Common myeloid progenitor, CD34-positive (primary cell): ENCODE measurements at regions not wholly inside any gene's neighbourhood (a gene's known extent, or its start where the extent isn't known, plus 50 kb on each side); places are given as distances from the start of the nearest gene placed in this dataset.

Experiments
- CTCF ChIA-PET: fragments of 350-600 bp; sonication (Branson Sonifier 250); formaldehyde crosslinking; loops from one replicate; lab custom pipeline; 2021; ENCODE audit warnings: antibody characterized with exemption; lab: Charles Lee
- POLR2A ChIA-PET: fragments of 350-600 bp; sonication (Branson Sonifier 250); formaldehyde crosslinking; loops from one replicate; lab custom pipeline; 2021; ENCODE audit warnings: antibody characterized with exemption; lab: Charles Lee
- DNase-seq, 3 donors: peaks; one replicate each; pipeline versions ENCODE4 v3.0.0 to v3.0.0-alpha.2; 2013
- H3K27ac ChIP-seq, 2 experiments: 1 replicate in 1 of 2; 2 replicates in 1 of 2; pipeline ENCODE4 v1.7.0; 2013; ENCODE audit warnings: inconsistent platforms in 2 of 2, low read length in 2 of 2, mild to moderate bottlenecking in 2 of 2, low read depth in 1 of 2, moderate library complexity in 1 of 2; ENCODE audit not compliant: severe bottlenecking in 2 of 2, insufficient read depth in 1 of 2, poor library complexity in 1 of 2
- H3K27me3 ChIP-seq, 5 experiments: replicated peaks in 2 of 5; 1 replicate in 3 of 5; 2 replicates in 2 of 5; pipeline versions ENCODE4 v1.6.1 to v1.7.0; 2013; ENCODE audit warnings: low read length in 4 of 5, mild to moderate bottlenecking in 2 of 5, moderate library complexity in 2 of 5, inconsistent platforms in 1 of 5; ENCODE audit not compliant: insufficient read depth in 5 of 5, control insufficient read depth in 4 of 5
- H3K36me3 ChIP-seq, 4 experiments: 1 replicate in 2 of 4; 2 replicates in 2 of 4; pipeline versions ENCODE4 v1.6.1 to v1.7.0; 2013; ENCODE audit warnings: low read length in 3 of 4, control low read depth in 1 of 4, mild to moderate bottlenecking in 1 of 4; ENCODE audit not compliant: control insufficient read depth in 4 of 4, insufficient read depth in 4 of 4
- H3K4me1 ChIP-seq, 4 experiments: 1 replicate in 3 of 4; 2 replicates in 1 of 4; pipeline versions ENCODE4 v1.6.1 to v1.7.1; 2013; ENCODE audit warnings: low read length in 3 of 4, mild to moderate bottlenecking in 3 of 4, control low read depth in 1 of 4, inconsistent platforms in 1 of 4, moderate library complexity in 1 of 4; ENCODE audit not compliant: control insufficient read depth in 4 of 4, insufficient read depth in 4 of 4; ENCODE audit errors: control extremely low read depth in 1 of 4
- H3K4me3 ChIP-seq, 7 experiments: 1 replicate in 4 of 7; 2 replicates in 3 of 7; pipeline versions ENCODE4 v1.5.1 to v1.7.0; 2013; ENCODE audit warnings: mild to moderate bottlenecking in 7 of 7, low read length in 6 of 7, moderate library complexity in 6 of 7, inconsistent platforms in 2 of 7, low read depth in 2 of 7, control low read depth in 1 of 7; ENCODE audit not compliant: insufficient read depth in 4 of 7, control insufficient read depth in 1 of 7; ENCODE audit errors: extremely low read depth in 1 of 7
- H3K9me3 ChIP-seq, 5 experiments: 1 replicate in 4 of 5; 2 replicates in 1 of 5; pipeline versions ENCODE4 v1.6.1 to v1.7.1; 2013; ENCODE audit warnings: low read length in 4 of 5, mild to moderate bottlenecking in 2 of 5, inconsistent platforms in 1 of 5, low read depth in 1 of 5, moderate library complexity in 1 of 5; ENCODE audit not compliant: control insufficient read depth in 4 of 5, insufficient read depth in 2 of 5; ENCODE audit errors: control extremely low read depth in 1 of 5
- WGBS: methylation state at CpG from one replicate; pipeline ENCODE4 v1.1.5; 2013; ENCODE audit not compliant: insufficient coverage; 5-methylcytosine and 5-hydroxymethylcytosine counted together

DNA sequence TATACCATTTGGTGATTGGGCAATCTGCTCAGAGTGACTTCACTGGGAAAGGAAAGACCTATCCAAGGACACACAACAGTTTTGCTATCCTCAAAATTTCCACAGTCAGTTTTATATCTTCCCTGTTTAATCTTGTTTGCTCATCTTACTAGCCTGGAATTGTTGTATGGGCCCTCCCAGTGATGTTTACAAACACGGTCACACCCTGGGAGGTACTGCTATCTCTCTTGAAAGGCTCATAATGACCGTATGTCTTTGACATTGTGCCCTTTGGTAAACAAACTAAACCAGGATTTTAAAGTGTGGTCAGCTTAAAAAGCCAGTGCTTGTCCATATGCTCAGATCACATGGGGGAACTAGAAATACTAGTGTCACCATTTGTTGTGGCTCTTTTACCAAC, 277.0 kb downstream of the CDH2 start:
- H3K27ac ChIP-seq: no peak overlapping the region
- POLR2A ChIA-PET: no interaction called here
- H3K9me3 ChIP-seq: peaks cover 0 to 1% (median 0%) of the 10 kb centered on the region in 5 experiments
- no peaks in the 10 kb centered on the region for H3K4me1 ChIP-seq
- H3K4me3 ChIP-seq: no peak overlapping the region
- no peaks in the 10 kb centered on the region for H3K36me3 ChIP-seq
- CTCF ChIA-PET: no interaction called here
- no peaks in the 10 kb centered on the region for H3K27me3 ChIP-seq
- no peak for DNase-seq
- WGBS: 29% methylated on average over 2 of the region's 2 CpGs

DNA sequence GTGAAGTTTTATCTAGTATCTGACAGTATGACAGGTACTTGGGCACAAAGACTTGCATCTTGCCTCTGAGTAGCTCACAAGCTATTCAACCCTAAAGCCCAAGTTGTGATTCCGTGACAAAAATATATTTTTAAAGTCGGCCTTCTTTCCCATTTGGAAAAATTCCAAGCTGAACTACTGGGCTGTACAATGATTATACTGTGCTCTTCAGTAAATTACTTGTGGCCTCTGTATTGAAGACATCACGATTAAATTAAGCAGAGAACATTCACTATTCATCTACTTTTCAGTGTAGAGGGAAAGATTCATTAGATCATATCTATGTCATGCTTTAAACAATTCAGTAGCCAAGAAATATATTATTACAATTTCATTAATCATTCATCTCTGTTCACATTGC, 282.2 kb downstream of the CDH2 start:
- Histone ChIP-seq H3K27me3 (no peaks in the 10 kb centered on the region), H3K27ac (no peak overlapping the region), H3K9me3 (no peaks in the 10 kb centered on the region), H3K4me3 (no peak overlapping the region), H3K36me3 (no peaks in the 10 kb centered on the region), H3K4me1 (no peaks in the 10 kb centered on the region)
- ChIA-PET POLR2A (no interaction called here), CTCF (no interaction called here)
- no peak for DNase-seq
- 100% methylated on average over 1 of the region's 3 CpGs for WGBS

DNA sequence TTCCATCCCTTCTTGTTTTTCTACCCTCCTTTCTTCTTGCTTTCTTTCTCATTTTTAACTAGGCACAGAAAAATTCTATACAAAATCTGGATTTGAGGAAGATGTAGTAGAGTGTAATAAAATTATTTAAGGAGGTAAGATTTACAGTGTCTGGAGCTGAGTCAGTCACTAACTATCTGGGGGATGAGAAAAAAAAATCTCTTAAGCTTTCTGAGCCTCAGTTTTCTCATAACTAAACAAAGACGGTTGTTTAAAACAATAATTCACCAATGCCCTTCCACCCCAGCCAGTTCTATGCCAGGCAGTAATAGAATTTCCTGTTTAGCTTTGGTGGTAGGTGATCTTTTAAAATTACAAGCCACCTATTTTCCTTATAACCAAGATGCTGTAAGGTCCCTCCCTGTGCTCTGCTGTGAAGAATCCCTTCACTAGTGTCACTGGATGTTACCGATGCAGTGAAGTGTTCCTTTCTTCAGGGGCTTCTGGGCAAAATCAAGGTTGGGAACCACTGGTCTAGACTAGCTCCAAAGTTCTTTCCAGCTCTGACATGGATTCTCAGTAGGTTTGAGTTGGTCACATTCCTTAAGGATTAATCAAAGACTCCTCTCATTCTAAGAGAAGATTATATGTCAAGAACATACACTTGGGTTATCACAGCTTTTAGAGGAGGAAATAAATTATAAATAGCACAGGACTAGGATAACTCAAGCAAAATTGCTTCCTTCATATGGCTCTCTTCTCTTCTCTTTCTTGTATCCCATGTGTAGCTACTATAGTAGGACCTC, 289.0 kb downstream of the CDH2 start:
- ChIA-PET POLR2A (no interaction called here), CTCF (interaction anchor here (0.6 kb wide), 1 partner anchor 1319 kb away, joined by 3 read pairs; no protein-coding TSS in a partner anchor)
- no peaks in the 10 kb centered on the region for H3K36me3 ChIP-seq
- H3K4me1 ChIP-seq: no peaks in the 10 kb centered on the region
- H3K4me3 ChIP-seq: no peak overlapping the region
- peaks cover 0 to 2% (median 0%) of the 10 kb centered on the region in 5 experiments for H3K27me3 ChIP-seq
- no peaks in the 10 kb centered on the region for H3K9me3 ChIP-seq
- DNase-seq: no peak
- 100% methylated on average over 1 of the region's 2 CpGs for WGBS
- H3K27ac ChIP-seq: no peak overlapping the region

DNA sequence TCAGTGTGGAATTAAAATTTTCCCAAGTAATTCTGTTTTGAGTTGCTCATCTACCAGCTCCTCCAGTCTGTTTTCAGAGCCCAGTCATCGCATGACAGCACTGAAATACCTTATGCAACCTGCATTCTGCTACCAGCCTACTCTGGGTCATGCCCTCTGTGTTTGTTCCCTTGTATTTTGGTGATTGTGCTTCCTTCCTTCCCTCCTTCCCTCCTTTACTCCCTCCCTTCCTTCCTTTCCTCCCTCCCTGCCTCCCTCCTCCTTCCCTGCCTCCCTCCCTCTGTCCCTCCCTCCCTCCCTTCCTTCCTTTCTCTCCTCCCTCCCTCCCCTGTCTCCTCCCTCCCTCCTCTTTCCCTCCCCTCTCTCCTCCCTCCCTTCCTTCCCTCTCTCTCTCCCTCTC, 289.6 kb downstream of the CDH2 start:
- H3K4me1 ChIP-seq: no peaks in the 10 kb centered on the region
- no peak for DNase-seq
- no peaks in the 10 kb centered on the region for H3K36me3 ChIP-seq
- H3K9me3 ChIP-seq: no peaks in the 10 kb centered on the region
- H3K27me3 ChIP-seq: peaks cover 0 to 2% (median 0%) of the 10 kb centered on the region in 5 experiments
- POLR2A ChIA-PET: no interaction called here
- H3K4me3 ChIP-seq: no peak overlapping the region
- H3K27ac ChIP-seq: no peak overlapping the region
- CTCF ChIA-PET: no interaction called here
- 80% methylated on average over 1 of the region's 1 CpG for WGBS

DNA sequence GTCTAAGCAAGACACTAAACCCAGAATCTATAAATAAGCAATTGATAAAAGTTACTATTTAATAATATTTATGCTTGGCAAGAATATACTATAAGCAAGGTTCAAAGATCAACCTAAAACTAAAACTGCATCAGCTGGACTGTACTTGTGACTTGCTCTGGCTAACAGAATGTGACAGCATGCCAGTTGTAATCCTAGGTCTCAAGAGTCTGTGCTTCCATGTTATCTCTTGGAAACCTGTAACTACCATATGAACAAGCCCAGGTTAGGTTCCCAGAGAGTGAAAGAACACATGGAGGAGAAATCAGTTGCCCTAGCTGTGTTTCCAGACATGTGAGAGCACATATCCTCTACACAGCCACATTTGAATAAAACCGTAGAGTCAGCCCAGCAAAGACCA, 297.4 kb downstream of the CDH2 start:
- no peaks in the 10 kb centered on the region for H3K4me1 ChIP-seq

DNA sequence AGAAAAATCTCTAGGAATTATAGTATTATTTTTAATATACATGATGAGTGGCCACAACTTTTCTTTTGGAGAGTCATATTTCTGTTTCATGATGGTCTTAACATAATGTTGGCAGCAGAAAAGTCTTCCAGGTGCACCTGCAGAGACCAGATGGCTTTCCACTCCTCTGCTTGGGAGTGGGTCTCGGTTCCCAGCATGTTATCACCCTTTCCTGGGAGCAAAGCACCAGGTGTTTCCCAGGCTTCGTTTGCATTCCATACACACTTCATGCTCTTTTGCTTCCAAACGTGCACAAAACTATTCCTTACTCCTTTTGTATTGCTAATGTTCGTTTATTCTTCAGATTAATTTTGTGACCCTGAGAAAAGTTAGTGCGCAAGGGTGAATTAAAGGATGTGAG, 305.2 kb downstream of the CDH2 start:
- H3K4me1 ChIP-seq: no peaks in the 10 kb centered on the region
- H3K27ac ChIP-seq: no peak overlapping the region
- DNase-seq: no peak
- peaks cover 0 to 2% (median 0%) of the 10 kb centered on the region in 5 experiments for H3K27me3 ChIP-seq
- CTCF ChIA-PET: no interaction called here
- POLR2A ChIA-PET: no interaction called here
- no peaks in the 10 kb centered on the region for H3K9me3 ChIP-seq
- WGBS: 75% methylated on average over 3 of the region's 5 CpGs
- no peak overlapping the region for H3K4me3 ChIP-seq
- H3K36me3 ChIP-seq: no peaks in the 10 kb centered on the region

More for the DNA sequence above, 297.4 kb downstream of the CDH2 start:
- H3K36me3 ChIP-seq: no peaks in the 10 kb centered on the region
- H3K27me3 ChIP-seq: no peaks in the 10 kb centered on the region
- no peak overlapping the region for H3K4me3 ChIP-seq
- CTCF ChIA-PET: no interaction called here
- POLR2A ChIA-PET: no interaction called here
- DNase-seq: no peak
- no CpG with 5 or more reads among the region's 1 CpG for WGBS
- H3K9me3 ChIP-seq: no peaks in the 10 kb centered on the region
- H3K27ac ChIP-seq: no peak overlapping the region

DNA sequence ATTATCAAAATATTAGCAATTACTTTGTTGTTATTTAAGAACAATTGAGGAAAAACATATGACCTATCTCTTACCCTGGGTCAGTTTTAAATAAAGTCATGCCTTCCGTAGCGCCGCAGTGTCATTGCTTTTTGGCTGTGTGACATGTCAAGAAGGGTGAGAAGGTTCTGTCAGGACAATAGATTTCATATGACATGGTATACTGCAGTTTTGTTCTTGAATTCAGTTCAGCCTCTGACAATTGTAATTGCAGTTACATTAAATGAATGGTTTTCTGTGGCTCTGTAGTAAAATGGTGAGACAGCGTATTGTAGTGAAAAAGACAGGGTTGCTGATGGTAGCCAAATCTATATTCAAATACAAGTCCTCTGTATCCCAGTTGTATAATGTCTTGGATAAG, 307.2 kb downstream of the CDH2 start:
- WGBS: no CpG with 5 or more reads among the region's 4 CpGs
- Histone ChIP-seq H3K4me3 (no peak overlapping the region), H3K36me3 (no peaks in the 10 kb centered on the region), H3K27me3 (peaks cover 0 to 2% (median 0%) of the 10 kb centered on the region in 5 experiments), H3K27ac (no peak overlapping the region), H3K4me1 (no peaks in the 10 kb centered on the region), H3K9me3 (no peaks in the 10 kb centered on the region)
- ChIA-PET POLR2A (no interaction called here), CTCF (no interaction called here)
- no peak for DNase-seq
